Esophagus muscularis mucosa (tissue), 4 donors: ENCODE measurements at regions not wholly inside any gene's neighbourhood (a gene's known extent, or its start where the extent isn't known, plus 50 kb on each side); places are given as distances from the start of the nearest gene placed in this dataset.

Experiments
- DNase-seq: peaks from one replicate; pipeline ENCODE4 v3.0.0-alpha.2; 2017; ENCODE audit errors: extremely low spot score
- H3K27ac ChIP-seq, 4 donors: fragments of 200-600 bp; sonication (generic); replicated peaks in 1 of 4; 1 replicate in 3 of 4; 2 replicates in 1 of 4; pipeline ENCODE4 v1.5.1; 2016 to 2019; ENCODE audit warnings: mild to moderate bottlenecking in 1 of 4
- H3K27me3 ChIP-seq, 4 donors: fragments of 200-600 bp; sonication (generic); one replicate each; pipeline versions ENCODE4 v1.5.1 to v1.6.0; 2016 to 2019
- H3K36me3 ChIP-seq, 4 donors: fragments of 200-600 bp; sonication (generic); one replicate each; pipeline ENCODE4 v1.5.1; 2016 to 2019
- H3K4me1 ChIP-seq, 4 donors: fragments of 200-600 bp; sonication (generic); one replicate each; pipeline ENCODE4 v1.5.1; 2016 to 2019
- H3K4me3 ChIP-seq, 4 donors: fragments of 200-600 bp; sonication (generic); 1 replicate in 2 of 4; 2 replicates in 2 of 4; pipeline ENCODE4 v1.5.1; 2016 to 2019; ENCODE audit warnings: mild to moderate bottlenecking in 4 of 4, moderate library complexity in 1 of 4
- H3K9me3 ChIP-seq, 4 donors: fragments of 200-600 bp; sonication (generic); 1 replicate in 3 of 4; 2 replicates in 1 of 4; pipeline ENCODE4 v1.5.1; 2016 to 2019
- EP300 ChIP-seq: sonication (generic); formaldehyde crosslinking; IDR thresholded peaks from one replicate; pipeline ENCODE4 v1.6.1; 2017; ENCODE audit warnings: antibody characterized with exemption
- POLR2A ChIP-seq: fragments of 450-650 bp; IDR thresholded peaks from one replicate; pipeline ENCODE4 v1.6.1; 2017; ENCODE audit warnings: antibody characterized with exemption, moderate library complexity, mild to moderate bottlenecking, low read depth
- POLR2AphosphoS5 ChIP-seq, 2 donors: sonication (generic); formaldehyde crosslinking; IDR thresholded peaks; one replicate each; pipeline ENCODE4 v1.6.1; 2017; ENCODE audit warnings: antibody characterized with exemption in 2 of 2
- WGBS: methylation state at CpG from one replicate; pipeline ENCODE4 v1.1.5; 2018; 5-methylcytosine and 5-hydroxymethylcytosine counted together
- intact Hi-C: fragments of 100-400 bp; cut with DNase I; formaldehyde crosslinking; loops from one replicate; pipeline ENCODE4 v1.15.1; 2023
- TF ChIP-seq, protein P1 (sequence below), 3 experiments: fragments of 200-600 bp in 2 of 3; fragments of 450-650 bp in 1 of 3; sonication (generic) in 2 of 3; IDR thresholded peaks; one replicate each; pipeline ENCODE4 v1.5.1; 2017 to 2019; ENCODE audit warnings: antibody characterized with exemption in 3 of 3, mild to moderate bottlenecking in 2 of 3, moderate library complexity in 1 of 3

DNA sequence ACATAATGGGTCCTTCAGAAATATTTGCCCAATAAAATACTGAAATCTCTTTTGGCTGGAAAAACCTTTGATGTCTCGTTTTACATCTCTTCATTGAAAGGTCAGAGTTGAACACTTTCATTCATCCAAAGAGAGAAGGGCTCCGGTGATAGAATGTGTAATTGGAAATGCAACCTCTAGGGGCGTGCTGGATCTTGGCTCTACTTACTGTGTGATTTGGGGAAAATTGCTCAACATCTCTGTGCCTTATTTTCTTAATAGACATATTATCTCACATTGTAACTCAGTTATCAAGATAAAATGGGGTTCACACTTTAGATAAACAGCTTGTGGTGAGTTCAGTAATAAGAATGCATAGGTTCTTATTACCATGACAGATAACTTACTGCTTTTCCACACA, 1444.1 kb downstream of the SLITRK5 start:
- Histone ChIP-seq H3K27me3 (no peaks in the 10 kb centered on the region), H3K4me1 (no peaks in the 10 kb centered on the region), H3K27ac (no peak overlapping the region), H3K36me3 (no peaks in the 10 kb centered on the region), H3K9me3 (no peaks in the 10 kb centered on the region), H3K4me3 (no peak overlapping the region)
- 80% methylated on average over 3 of the region's 3 CpGs for WGBS
- DNase-seq, result no peak
- intact Hi-C loops, result no loop called here
- TF ChIP-seq POLR2AphosphoS5 (IDR thresholded peaks at IDR 0.05) (no peak), POLR2A (no peak), EP300 (no peak)
- TF ChIP-seq, protein P1, sequence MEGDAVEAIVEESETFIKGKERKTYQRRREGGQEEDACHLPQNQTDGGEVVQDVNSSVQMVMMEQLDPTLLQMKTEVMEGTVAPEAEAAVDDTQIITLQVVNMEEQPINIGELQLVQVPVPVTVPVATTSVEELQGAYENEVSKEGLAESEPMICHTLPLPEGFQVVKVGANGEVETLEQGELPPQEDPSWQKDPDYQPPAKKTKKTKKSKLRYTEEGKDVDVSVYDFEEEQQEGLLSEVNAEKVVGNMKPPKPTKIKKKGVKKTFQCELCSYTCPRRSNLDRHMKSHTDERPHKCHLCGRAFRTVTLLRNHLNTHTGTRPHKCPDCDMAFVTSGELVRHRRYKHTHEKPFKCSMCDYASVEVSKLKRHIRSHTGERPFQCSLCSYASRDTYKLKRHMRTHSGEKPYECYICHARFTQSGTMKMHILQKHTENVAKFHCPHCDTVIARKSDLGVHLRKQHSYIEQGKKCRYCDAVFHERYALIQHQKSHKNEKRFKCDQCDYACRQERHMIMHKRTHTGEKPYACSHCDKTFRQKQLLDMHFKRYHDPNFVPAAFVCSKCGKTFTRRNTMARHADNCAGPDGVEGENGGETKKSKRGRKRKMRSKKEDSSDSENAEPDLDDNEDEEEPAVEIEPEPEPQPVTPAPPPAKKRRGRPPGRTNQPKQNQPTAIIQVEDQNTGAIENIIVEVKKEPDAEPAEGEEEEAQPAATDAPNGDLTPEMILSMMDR (IDR thresholded peaks at IDR 0.05), result no peak

DNA sequence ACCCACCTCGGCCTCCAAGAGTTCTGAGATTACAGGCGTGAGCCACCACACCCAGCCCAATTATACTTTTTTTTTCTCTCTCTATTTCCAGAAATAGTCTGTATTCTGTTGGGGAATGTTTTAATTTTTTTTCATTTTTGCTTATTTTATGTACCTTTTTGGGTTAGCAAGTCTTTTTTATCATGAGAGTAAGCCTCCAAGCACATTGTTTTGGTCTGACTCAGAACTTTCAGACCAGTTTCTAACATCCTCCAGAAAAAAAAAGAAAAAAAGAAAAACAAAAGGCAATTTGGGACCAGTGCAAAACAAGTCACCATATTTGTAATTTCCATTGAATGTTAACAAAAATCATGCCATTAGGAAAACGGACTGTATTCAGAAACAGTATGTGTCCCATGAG, 1465.5 kb downstream of the SLITRK5 start:
- WGBS, result 77% methylated on average over 3 of the region's 3 CpGs
- DNase-seq, result no peak
- Histone ChIP-seq H3K9me3 (no peaks in the 10 kb centered on the region), H3K4me3 (no peak overlapping the region), H3K27me3 (no peaks in the 10 kb centered on the region), H3K4me1 (no peaks in the 10 kb centered on the region), H3K36me3 (no peaks in the 10 kb centered on the region), H3K27ac (no peak overlapping the region)
- intact Hi-C loops, result no loop called here
- TF ChIP-seq EP300, result no peak
- TF ChIP-seq POLR2A, result no peak
- TF ChIP-seq, protein P1 (IDR thresholded peaks at IDR 0.05), result no peak
- no peak for TF ChIP-seq POLR2AphosphoS5 (IDR thresholded peaks at IDR 0.05)

- Histone ChIP-seq H3K4me3 (no peak overlapping the region), H3K4me1 (no peaks in the 10 kb centered on the region), H3K27me3 (no peaks in the 10 kb centered on the region), H3K9me3 (peaks cover 0 to 11% (median 0%) of the 10 kb centered on the region in 4 donors), H3K27ac (no peak overlapping the region), H3K36me3 (no peaks in the 10 kb centered on the region)
- TF ChIP-seq EP300, result no peak
- TF ChIP-seq POLR2A, result no peak
- TF ChIP-seq POLR2AphosphoS5 (IDR thresholded peaks at IDR 0.05), result no peak
- TF ChIP-seq, protein P1 (IDR thresholded peaks at IDR 0.05), result no peak
- no peak for DNase-seq
- intact Hi-C loops, result no loop called here
Observed at GRCh38 chr13:89150362-89150761, 1479.2 kb downstream of the SLITRK5 start.

DNA sequence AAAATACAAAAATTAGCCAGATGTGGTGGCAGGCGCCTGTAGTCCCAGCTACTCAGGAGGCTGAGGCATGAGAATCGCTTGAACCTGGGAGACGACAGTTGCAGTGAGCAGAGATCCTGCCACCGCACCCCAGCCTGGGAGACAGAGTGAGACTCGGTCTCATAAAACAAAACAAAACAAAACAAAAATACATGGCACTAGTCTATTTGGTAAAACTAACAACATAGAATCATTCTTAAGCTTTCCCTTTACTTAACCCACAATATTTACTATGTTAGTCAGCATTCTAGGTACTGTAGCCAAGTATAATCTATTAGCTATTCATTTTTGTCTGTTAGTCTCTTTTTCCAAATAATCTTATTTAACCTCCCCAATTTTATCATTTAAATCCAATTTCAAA, 1482.8 kb downstream of the SLITRK5 start:
- intact Hi-C loops, result no loop called here
- Histone ChIP-seq H3K9me3 (peaks cover 0 to 11% (median 0%) of the 10 kb centered on the region in 4 donors), H3K4me3 (no peak overlapping the region), H3K27ac (no peak overlapping the region), H3K36me3 (no peaks in the 10 kb centered on the region), H3K27me3 (no peaks in the 10 kb centered on the region), H3K4me1 (no peaks in the 10 kb centered on the region)
- no peak for DNase-seq
- WGBS, result 88% methylated on average over 5 of the region's 5 CpGs
- TF ChIP-seq POLR2AphosphoS5 (IDR thresholded peaks at IDR 0.05) (no peak), POLR2A (no peak), EP300 (no peak)
- TF ChIP-seq, protein P1 (IDR thresholded peaks at IDR 0.05), result no peak

DNA sequence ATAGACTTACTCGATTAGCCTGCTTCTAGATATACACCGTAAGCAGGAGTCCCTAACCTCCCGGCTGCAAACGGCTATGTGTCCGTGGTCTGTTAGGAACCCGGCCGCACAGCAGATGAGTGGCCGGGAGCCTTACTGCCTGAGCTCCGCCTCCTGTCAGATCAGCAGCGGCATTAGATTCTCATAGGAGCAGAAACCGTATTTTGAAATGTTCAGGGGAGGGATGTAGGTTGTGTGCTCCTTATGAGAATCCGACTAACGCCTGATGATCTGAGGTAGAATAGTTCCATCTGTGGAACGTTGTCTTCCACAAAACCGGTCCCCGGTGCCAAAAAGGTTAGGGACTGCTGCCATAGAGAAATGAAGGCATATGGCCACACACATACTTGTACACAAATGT, 1491.9 kb downstream of the SLITRK5 start:
- 78% methylated on average over 16 of the region's 16 CpGs for WGBS
- DNase-seq, result no peak

More for the DNA sequence above, 1491.9 kb downstream of the SLITRK5 start:
- intact Hi-C loops, result no loop called here
- TF ChIP-seq, protein P1 (IDR thresholded peaks at IDR 0.05), result no peak
- TF ChIP-seq EP300, result no peak
- TF ChIP-seq POLR2AphosphoS5 (IDR thresholded peaks at IDR 0.05), result no peak
- TF ChIP-seq POLR2A, result no peak
- Histone ChIP-seq H3K36me3 (no peaks in the 10 kb centered on the region), H3K27ac (no peak overlapping the region), H3K9me3 (no peaks in the 10 kb centered on the region), H3K4me1 (no peaks in the 10 kb centered on the region), H3K4me3 (no peak overlapping the region), H3K27me3 (no peaks in the 10 kb centered on the region)
